HCEC 1CT (cell line): ENCODE measurements at regions not wholly inside any gene's neighbourhood (a gene's known extent, or its start where the extent isn't known, plus 50 kb on each side); places are given as distances from the start of the nearest gene placed in this dataset.

Experiments
- DNase-seq: peaks from one replicate; pipeline ENCODE4 v3.0.0-alpha.2; 2017

GRCh38 chr16:48435906-48436305 is 50.7 kb upstream of the SIAH1 start:
- no peak for DNase-seq

- no peak for DNase-seq
Observed at GRCh38 chr16:48435318-48435680, 50.1 kb upstream of the SIAH1 start.
